ENCODE measurements at regions not wholly inside any gene's neighbourhood (a gene's known extent, or its start where the extent isn't known, plus 50 kb on each side); places are given as distances from the start of the nearest gene placed in this dataset.

DNA sequence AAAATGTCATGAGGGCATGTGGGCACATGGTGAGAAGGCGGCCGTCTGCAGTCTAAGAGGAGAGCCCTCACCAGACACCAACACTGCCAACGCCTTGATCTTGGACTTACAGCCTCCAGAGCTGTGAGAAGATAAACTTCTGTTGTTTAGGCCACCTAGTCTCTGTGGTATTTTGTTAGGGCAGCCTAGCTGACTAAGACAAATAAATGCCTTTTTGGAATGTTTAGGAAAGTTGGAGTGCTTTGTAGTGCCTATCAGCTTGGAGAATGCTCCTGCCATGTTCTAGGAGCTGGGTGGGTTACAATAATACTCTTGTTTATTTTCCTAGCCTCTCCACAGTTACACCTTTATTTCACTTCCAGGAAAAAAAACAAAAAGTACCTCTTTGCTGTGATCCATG is 92.0 kb downstream of the SPP2 start:
- H3K4me1 Mint-ChIP-seq: peaks cover 13% of the 10 kb centered on the region
- H3K27me3 Mint-ChIP-seq: no peaks in the 10 kb centered on the region
- no peak overlapping the region for H3K27ac Mint-ChIP-seq
- no peak for DNase-seq
- POLR2A ChIA-PET: interaction anchor here (2.0 kb wide), 1 partner anchor 354 kb away, joined by 5 read pairs; the partner anchor contains the start of gene ARL4C
- H3K4me3 Mint-ChIP-seq: no peak overlapping the region
- no peak for ATAC-seq (ENCODE audit: low read depth)
- H3K9me3 Mint-ChIP-seq: no peaks in the 10 kb centered on the region
- H3K36me3 Mint-ChIP-seq: peaks cover 4% of the 10 kb centered on the region

DNA sequence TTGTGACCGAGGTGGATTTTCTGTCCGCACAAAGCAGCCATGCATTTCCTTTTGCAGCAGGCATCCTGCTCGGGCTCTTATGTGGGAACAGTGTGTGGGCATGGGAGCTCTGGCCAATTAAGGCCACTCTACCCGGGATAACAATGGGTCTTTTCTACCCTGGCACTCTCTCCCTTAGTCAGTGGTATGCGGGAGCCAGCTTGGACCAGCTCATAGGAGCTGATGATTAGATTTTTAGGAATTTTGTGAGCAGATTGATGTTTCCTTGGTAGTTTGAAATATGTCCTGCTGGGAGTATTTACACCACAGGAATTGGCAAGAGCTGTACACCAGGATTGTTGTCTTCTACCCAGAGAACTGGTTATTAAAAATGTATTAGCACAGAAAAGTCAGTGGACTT is 89.3 kb downstream of the SPP2 start:
- Mint-ChIP-seq H3K27me3 (no peaks in the 10 kb centered on the region), H3K36me3 (peaks cover 2% of the 10 kb centered on the region), H3K27ac (no peak overlapping the region), H3K9me3 (no peaks in the 10 kb centered on the region), H3K4me1 (peaks cover 14% of the 10 kb centered on the region), H3K4me3 (no peak overlapping the region)
- POLR2A ChIA-PET: no interaction called here
- ATAC-seq (ENCODE audit: low read depth): no peak
- DNase-seq: no peak

DNA sequence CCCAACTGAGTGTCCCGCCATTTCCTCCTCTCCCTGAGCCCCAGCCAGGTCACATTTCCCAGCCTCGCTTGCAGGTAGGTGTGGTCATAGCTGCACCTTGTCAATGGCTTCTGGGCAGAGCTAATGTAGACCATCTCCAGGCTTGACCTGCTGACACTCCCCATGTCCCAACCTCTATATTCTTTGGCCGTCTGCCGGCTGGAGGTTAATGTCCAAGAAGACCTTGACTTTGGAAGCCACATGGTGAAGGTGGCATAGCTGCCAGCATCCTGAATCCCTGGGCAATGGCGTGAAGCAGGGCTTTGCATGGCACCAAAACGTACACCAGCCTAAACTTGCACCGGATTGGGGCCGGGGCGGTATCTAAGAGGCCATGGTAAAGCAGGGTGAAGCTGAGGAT is 88.3 kb downstream of the SPP2 start:
- Mint-ChIP-seq H3K27me3 (no peaks in the 10 kb centered on the region), H3K9me3 (no peaks in the 10 kb centered on the region), H3K27ac (no peak overlapping the region), H3K4me3 (no peak overlapping the region), H3K4me1 (peaks cover 14% of the 10 kb centered on the region), H3K36me3 (peaks cover 2% of the 10 kb centered on the region)
- DNase-seq: no peak
- ATAC-seq (ENCODE audit: low read depth): no peak
- POLR2A ChIA-PET: no interaction called here

DNA sequence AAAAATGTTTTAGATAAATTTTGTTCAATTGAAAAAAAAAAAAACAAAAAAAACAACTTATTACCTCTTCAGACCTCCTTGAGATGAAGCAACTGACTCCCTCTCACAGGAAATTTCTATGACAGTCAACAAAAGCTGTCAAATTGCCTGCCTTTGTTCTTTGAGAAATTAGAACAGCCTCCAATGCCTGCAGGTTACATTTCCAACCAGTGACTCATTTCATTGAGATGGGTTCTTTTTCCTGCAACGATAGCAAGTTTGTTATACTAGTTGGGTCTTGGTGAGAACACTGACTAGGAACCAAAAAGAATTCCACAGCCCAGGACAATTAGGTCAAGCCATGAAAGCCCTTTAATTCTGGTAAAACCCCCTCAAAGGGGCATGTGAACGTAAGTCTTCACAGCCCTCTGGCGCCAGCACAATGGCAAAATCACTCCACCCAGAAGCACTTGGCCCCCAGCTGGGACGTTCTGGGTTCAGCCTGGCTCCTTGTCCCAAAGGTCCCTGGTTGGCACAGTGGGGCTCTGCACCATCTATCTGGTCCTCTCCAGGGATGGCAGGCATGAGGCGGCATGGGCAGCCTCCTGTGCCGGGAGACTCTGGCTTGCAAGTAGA is 87.0 kb downstream of the SPP2 start:
- POLR2A ChIA-PET: interaction anchor here (0.6 to 2.3 kb wide), 2 partner anchors 197 to 360 kb away, joined by 7 to 13 read pairs; partner anchors contain the start of gene ARL4C
- no peak for DNase-seq
- no peak overlapping the region for H3K4me3 Mint-ChIP-seq

DNA sequence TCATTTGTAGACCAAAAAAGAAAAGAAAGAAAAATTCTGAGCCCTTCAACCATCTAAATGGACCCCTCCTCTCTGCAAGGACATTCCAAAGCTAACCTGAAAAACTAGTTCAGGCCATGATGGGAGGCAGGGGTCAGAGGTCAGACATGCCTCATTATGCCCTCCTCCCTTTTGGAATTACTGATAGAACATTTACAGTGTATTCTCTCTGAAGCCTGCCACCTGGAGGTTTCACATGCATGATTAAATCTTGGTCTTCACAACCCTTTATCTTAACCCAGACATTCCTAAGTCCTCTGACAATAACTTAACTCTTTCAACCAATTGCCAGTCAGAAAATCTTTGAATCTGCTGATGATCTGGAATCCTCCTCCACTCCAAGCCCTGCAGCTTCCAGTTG is 86.0 kb downstream of the SPP2 start:
- ATAC-seq (ENCODE audit: low read depth) (no peak), DNase-seq (no peak)
- H3K4me3 Mint-ChIP-seq: peak overlapping the region; percentile 28
- no peaks in the 10 kb centered on the region for H3K9me3 Mint-ChIP-seq
- no peaks in the 10 kb centered on the region for H3K27me3 Mint-ChIP-seq
- H3K27ac Mint-ChIP-seq: peak overlapping the region; percentile 64
- peaks cover 13% of the 10 kb centered on the region for H3K4me1 Mint-ChIP-seq
- H3K36me3 Mint-ChIP-seq: peaks cover under 1% of the 10 kb centered on the region
- POLR2A ChIA-PET: interaction anchor here (1.1 to 2.3 kb wide), 6 partner anchors 152 to 365 kb away, joined by 4 to 13 read pairs (median 8); partner anchors contain the start of gene ARL4C

More for the DNA sequence above, 87.0 kb downstream of the SPP2 start:
- Mint-ChIP-seq H3K4me1 (peaks cover 14% of the 10 kb centered on the region), H3K27me3 (no peaks in the 10 kb centered on the region), H3K9me3 (no peaks in the 10 kb centered on the region), H3K36me3 (peaks cover 2% of the 10 kb centered on the region), H3K27ac (peak overlapping the region; percentile 47)
- peak; percentile 32 for ATAC-seq (ENCODE audit: low read depth)

DNA sequence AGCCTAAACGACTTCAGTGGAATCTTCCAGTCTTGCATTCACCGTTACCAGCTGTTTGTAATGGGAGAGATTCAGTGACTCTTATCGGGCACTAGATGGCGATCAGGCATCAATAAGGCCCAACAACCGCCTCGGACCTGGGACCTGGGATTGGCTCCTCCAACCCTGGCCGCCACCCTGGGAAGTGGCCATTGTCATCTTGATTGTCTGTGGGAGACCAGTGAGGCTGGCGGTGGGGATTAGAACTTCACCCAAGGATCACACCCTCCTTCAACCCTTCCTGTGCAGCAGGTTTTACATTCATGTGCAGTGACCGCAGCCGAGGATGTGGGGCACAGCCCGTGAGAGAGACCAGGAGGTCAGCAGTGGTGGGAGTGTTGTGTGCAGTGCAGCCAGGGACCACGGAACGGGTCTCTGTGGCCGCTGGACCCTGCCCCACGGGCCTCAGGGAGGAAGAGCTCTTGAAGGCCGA is 85.3 kb downstream of the SPP2 start:
- Mint-ChIP-seq H3K9me3 (no peaks in the 10 kb centered on the region), H3K4me3 (no peak overlapping the region), H3K4me1 (peaks cover 14% of the 10 kb centered on the region), H3K27ac (peak overlapping the region; percentile 55), H3K36me3 (peaks cover 2% of the 10 kb centered on the region), H3K27me3 (no peaks in the 10 kb centered on the region)
- ATAC-seq (ENCODE audit: low read depth) (peak; percentile 79), DNase-seq (peak; percentile 57)
- POLR2A ChIA-PET: interaction anchor here (0.6 to 2.3 kb wide), 9 partner anchors 153 to 365 kb away, joined by 3 to 13 read pairs (median 4); partner anchors contain the start of gene ARL4C

DNA sequence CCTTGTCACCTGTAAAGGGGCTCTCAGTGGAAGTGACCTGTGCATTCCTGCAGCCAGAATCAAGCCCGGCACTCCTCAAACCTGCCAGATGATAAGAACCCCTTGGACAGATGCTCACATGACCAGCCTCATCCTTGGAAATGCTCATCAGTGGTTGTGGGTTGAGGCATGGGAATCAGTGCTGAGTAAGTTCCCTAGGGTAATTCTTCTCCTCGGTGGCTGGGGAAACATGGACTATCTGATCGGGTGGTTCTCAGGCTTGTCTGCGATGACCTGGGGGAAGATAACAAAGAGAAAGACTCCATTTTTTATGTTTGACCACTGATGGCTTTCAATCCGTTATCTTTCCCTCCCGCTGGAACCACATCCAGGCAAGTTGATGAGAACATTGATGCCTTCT is 84.0 kb downstream of the SPP2 start:
- DNase-seq (no peak), ATAC-seq (ENCODE audit: low read depth) (no peak)
- Mint-ChIP-seq H3K36me3 (peaks cover 2% of the 10 kb centered on the region), H3K4me3 (no peak overlapping the region), H3K27ac (no peak overlapping the region), H3K27me3 (no peaks in the 10 kb centered on the region), H3K9me3 (no peaks in the 10 kb centered on the region), H3K4me1 (peaks cover 14% of the 10 kb centered on the region)
- POLR2A ChIA-PET: no interaction called here

DNA sequence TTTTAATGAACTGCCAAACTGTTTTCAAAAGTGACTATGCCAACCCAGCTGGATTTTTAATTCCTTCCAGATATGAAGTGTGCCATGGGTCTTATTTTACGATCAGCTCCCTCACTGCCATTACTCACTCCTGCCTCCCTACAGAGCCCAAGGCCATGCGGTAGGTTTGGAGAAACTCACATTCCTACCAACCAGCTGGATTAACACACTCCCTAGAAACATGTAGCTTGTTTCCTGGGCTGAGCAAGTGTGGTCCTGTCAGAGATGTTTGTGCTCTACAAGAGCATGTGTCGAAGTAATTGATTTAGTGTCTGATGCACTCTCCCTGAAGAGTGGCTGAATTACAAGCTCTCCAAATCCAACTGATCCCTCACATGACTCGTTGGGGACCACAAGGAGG is 82.5 kb downstream of the SPP2 start:
- Mint-ChIP-seq H3K4me1 (peaks cover 15% of the 10 kb centered on the region), H3K27me3 (peaks cover 3% of the 10 kb centered on the region), H3K36me3 (peaks cover 2% of the 10 kb centered on the region), H3K27ac (no peak overlapping the region), H3K4me3 (no peak overlapping the region), H3K9me3 (no peaks in the 10 kb centered on the region)
- no peak for ATAC-seq (ENCODE audit: low read depth)
- DNase-seq: no peak
- POLR2A ChIA-PET: interaction anchor here (2.9 kb wide), 1 partner anchor 364 kb away, joined by 7 read pairs; the partner anchor contains the start of gene ARL4C

DNA sequence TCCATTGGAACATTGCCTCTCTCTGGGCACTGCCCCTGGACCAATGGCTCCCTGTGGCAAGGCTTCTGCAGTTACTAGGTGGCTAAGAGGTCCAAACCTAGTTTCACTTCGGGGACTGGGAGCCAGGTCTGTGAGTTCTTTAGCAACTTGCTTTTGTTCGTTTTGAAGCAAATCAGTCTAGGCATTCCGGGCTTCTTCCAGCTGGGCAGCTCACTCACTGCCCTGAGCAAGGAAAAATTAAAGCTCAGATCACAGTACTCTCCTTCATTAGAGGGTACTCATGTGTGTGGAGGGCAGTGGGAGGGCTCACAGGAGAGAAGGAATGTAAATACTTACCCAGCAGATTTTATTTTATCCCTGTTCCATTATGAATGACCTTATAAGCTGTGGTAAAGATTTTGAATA is 80.3 kb downstream of the SPP2 start:
- Mint-ChIP-seq H3K27me3 (peaks cover 8% of the 10 kb centered on the region), H3K9me3 (no peaks in the 10 kb centered on the region), H3K4me1 (peaks cover 6% of the 10 kb centered on the region), H3K27ac (no peak overlapping the region), H3K36me3 (peaks cover 2% of the 10 kb centered on the region), H3K4me3 (no peak overlapping the region)
- POLR2A ChIA-PET: interaction anchor here (0.7 to 2.9 kb wide), 2 partner anchors 324 to 366 kb away, joined by 3 to 7 read pairs; partner anchors contain the start of gene ARL4C
- no peak for DNase-seq
- no peak for ATAC-seq (ENCODE audit: low read depth)

DNA sequence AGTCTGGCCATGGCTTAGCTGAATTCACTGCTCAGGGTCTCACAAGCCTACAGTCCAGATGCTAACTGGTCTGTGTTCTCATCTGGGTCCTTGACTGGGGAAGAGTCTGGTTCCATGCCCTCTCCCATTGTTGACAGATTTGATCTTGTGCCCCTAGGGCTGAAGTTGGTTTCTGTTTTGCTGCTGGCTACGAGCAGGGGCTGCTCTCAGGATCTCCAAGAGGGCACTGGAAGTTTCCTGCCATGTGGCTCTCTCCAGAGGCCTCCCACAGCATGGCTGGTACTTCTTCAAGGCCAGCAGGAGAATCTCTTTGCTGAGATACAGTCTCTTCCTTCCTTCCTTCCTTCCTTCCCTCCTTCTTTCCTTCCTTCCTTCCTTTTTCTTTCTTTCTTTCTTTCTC is 78.1 kb downstream of the SPP2 start:
- no peak for DNase-seq

More for the DNA sequence above, 78.1 kb downstream of the SPP2 start:
- Mint-ChIP-seq H3K9me3 (no peaks in the 10 kb centered on the region), H3K27ac (no peak overlapping the region), H3K4me3 (no peak overlapping the region), H3K27me3 (peaks cover 10% of the 10 kb centered on the region), H3K36me3 (peaks cover 2% of the 10 kb centered on the region), H3K4me1 (peaks cover 4% of the 10 kb centered on the region)
- ATAC-seq (ENCODE audit: low read depth): no peak
- POLR2A ChIA-PET: no interaction called here

All from activated naive CD8-positive, alpha-beta T cell treated with anti-CD3 and anti-CD28 coated beads, Interleukin-2, amount 10 ng/mL, durations not matched to agents 7 days and 5 days (primary cell).